ENCODE measurements at regions not wholly inside any gene's neighbourhood (a gene's known extent, or its start where the extent isn't known, plus 50 kb on each side); places are given as distances from the start of the nearest gene placed in this dataset.

- no peak overlapping the region for H3K14ac ChIP-seq (ENCODE audit: insufficient read depth, low read length)
- no peak overlapping the region for H3T11ph ChIP-seq (ENCODE audit: low read length)
- H3K79me1 ChIP-seq (ENCODE audit: insufficient read depth, low read depth, low read length, poor library complexity, severe bottlenecking), result no peaks in the 10 kb centered on the region
- Mint-ChIP-seq H3K4me3 (no peak overlapping the region), H3K27me3 (ENCODE audit: low read depth) (no peaks in the 10 kb centered on the region), H3K27ac (no peak overlapping the region), H3K4me1 (no peaks in the 10 kb centered on the region), H3K36me3 (ENCODE audit: insufficient read depth in 1 of 3, low read depth in 3 of 3) (peaks cover 0 to 5% (median 0%) of the 10 kb centered on the region in 3 experiments; a peak in 2 of 7 replicates), H3K9me3 (peaks cover 4 to 10% of the 10 kb centered on the region in 2 experiments; a peak in 3 of 5 replicates)
- no peak overlapping the region for H2BK20ac ChIP-seq (ENCODE audit: low read depth, low read length, poor library complexity, severe bottlenecking)
- H2BK5ac ChIP-seq (ENCODE audit: insufficient read length, low read length), result no peak overlapping the region
- H3K9ac ChIP-seq (ENCODE audit: extremely low read depth, insufficient read length, low read length), result no peak overlapping the region
- no peaks in the 10 kb centered on the region for H3K23me2 ChIP-seq (ENCODE audit: insufficient read length, low read depth, low read length, poor library complexity, severe bottlenecking)
- H3K18ac ChIP-seq (ENCODE audit: insufficient read length, low read depth, low read length), result no peak overlapping the region
- no peaks in the 10 kb centered on the region for H3K79me2 ChIP-seq (ENCODE audit: insufficient read depth, low read length)
- no peak overlapping the region for H2AFZ ChIP-seq (ENCODE audit: low read length)
- H3K27me3 ChIP-seq (ENCODE audit: insufficient read depth, low read length), result no peaks in the 10 kb centered on the region
- no peak overlapping the region for H2AK5ac ChIP-seq (ENCODE audit: insufficient read length, low read length)
- H3K56ac ChIP-seq (ENCODE audit: insufficient read length, low read depth, low read length), result no peak overlapping the region
- H4K8ac ChIP-seq (replicated peaks; ENCODE audit: insufficient read length, low read depth, low read length), result no peak overlapping the region
- no peak overlapping the region for H3K23ac ChIP-seq (ENCODE audit: insufficient read length, low read depth, low read length)
- H2BK120ac ChIP-seq (ENCODE audit: low read depth, low read length, poor library complexity, severe bottlenecking), result no peak overlapping the region
- no peak overlapping the region for H3K27ac ChIP-seq (ENCODE audit: insufficient read length, low read depth, low read length)
- H4K20me1 ChIP-seq (ENCODE audit: control insufficient read depth, insufficient read depth, insufficient read length), result no peaks in the 10 kb centered on the region
- H4K5ac ChIP-seq (ENCODE audit: insufficient read length, low read depth, low read length), result no peak overlapping the region
- H3K4me2 ChIP-seq (ENCODE audit: insufficient read depth, insufficient read length, low read length), result no peak overlapping the region
- no peak overlapping the region for H4K91ac ChIP-seq (ENCODE audit: insufficient read length, low read depth, low read length)
- no peak overlapping the region for H2BK15ac ChIP-seq (ENCODE audit: low read depth, low read length)
- no CpG with 5 or more reads among the region's 5 CpGs for WGBS (ENCODE audit: extremely low coverage, insufficient read length, low lambda C conversion rate)
- TF ChIP-seq, protein P1, sequence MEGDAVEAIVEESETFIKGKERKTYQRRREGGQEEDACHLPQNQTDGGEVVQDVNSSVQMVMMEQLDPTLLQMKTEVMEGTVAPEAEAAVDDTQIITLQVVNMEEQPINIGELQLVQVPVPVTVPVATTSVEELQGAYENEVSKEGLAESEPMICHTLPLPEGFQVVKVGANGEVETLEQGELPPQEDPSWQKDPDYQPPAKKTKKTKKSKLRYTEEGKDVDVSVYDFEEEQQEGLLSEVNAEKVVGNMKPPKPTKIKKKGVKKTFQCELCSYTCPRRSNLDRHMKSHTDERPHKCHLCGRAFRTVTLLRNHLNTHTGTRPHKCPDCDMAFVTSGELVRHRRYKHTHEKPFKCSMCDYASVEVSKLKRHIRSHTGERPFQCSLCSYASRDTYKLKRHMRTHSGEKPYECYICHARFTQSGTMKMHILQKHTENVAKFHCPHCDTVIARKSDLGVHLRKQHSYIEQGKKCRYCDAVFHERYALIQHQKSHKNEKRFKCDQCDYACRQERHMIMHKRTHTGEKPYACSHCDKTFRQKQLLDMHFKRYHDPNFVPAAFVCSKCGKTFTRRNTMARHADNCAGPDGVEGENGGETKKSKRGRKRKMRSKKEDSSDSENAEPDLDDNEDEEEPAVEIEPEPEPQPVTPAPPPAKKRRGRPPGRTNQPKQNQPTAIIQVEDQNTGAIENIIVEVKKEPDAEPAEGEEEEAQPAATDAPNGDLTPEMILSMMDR (conservative IDR thresholded peaks at IDR 0.05), result no peak
- no peaks in the 10 kb centered on the region for H3K9me3 ChIP-seq (ENCODE audit: control insufficient read depth, low read depth, low read length)
- no peaks in the 10 kb centered on the region for H3K4me1 ChIP-seq (ENCODE audit: insufficient read depth, low read length)
- H3K4ac ChIP-seq (ENCODE audit: low read depth, low read length), result no peak overlapping the region
- DNase-seq, result no peak
- no peak overlapping the region for H2BK12ac ChIP-seq (ENCODE audit: insufficient read length, low read depth, low read length)
Measured at GRCh38 chr1:239276051-239276450, 110.3 kb upstream of the CHRM3 start.
